ENCODE measurements at regions not wholly inside any gene's neighbourhood (a gene's known extent, or its start where the extent isn't known, plus 50 kb on each side); places are given as distances from the start of the nearest gene placed in this dataset.
"Not testable (repeated sequence)": the region's sequence is repeated elsewhere in the genome, so short reads cannot be mapped to it uniquely, and the experiment has no call there.

DNA sequence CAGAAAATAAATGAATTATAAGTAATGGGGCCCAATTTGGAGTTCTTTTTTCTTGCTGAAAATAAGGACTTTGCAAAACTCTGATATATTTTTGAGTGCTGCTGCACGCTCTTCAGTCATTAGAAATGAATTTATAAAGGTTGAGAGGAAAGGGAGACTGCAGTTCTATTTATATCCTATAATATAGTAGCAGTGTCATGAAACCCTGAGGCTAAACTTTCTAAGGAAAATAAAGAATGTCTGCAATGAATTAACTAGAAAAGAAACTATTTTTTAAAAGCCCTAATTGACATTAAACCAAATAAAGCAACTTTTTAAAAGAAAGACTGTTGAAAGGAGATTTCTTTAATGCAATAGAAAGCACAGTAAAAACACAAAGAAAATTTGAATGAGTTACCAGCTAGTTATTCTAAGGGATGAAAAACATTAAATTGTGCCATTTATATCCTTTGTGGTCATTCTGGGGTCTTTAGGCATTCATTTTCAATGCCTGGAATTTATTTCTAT lies 1072.8 kb upstream of the TMEFF2 start:
- DNase-seq, result peak; percentile 30

GRCh38 chr2:193253014-193253530 lies 1058.3 kb upstream of the TMEFF2 start:
- DNase-seq, result no peak

- DNase-seq, result no peak
Observed at GRCh38 chr2:193251909-193252308, 1057.2 kb upstream of the TMEFF2 start.

- no peak for DNase-seq
Observed at GRCh38 chr2:193250389-193250788, 1055.7 kb upstream of the TMEFF2 start.

DNA sequence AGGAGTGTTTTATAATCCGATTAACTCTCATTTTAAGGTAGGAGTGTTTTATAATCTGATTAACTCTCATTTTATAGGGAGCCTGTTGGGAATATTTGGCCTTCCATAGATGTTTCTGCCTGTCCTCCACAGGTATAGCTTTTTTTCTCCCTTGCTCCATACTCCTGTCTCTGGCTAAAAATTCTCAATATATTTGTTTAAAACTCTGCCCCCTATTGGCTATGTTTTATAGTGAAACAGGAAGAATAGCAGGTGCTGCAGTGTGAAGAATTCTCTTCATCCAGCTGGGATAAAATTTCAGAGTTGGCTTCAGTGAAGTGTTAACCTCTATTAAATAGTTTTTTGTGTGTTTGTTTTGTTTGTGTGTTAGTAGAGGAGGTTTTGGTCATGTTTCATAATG lies 1046.0 kb upstream of the TMEFF2 start:
- no peak for DNase-seq

GRCh38 chr2:193231634-193232033 lies 1036.9 kb upstream of the TMEFF2 start:
- no peak for DNase-seq

DNA sequence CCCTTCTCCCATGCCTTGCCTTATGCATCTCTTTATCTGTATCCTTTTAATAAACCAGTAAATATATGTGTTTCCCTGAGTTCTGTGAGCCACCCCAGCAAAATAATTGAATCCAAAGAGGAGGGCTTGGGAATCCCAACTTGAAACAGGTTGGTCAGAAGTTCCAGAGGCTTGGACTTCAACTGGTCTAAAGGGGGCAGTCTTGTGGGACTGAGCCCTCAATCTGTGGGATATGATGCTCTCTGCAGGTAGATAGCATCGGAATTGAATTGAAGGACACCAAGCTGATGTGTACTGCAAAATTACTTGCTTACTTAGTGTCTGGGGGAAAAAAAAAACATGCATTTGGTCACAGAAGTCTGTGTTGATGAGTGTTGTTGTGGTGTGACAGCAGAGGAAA lies 1033.5 kb upstream of the TMEFF2 start:
- no peak for DNase-seq

DNA sequence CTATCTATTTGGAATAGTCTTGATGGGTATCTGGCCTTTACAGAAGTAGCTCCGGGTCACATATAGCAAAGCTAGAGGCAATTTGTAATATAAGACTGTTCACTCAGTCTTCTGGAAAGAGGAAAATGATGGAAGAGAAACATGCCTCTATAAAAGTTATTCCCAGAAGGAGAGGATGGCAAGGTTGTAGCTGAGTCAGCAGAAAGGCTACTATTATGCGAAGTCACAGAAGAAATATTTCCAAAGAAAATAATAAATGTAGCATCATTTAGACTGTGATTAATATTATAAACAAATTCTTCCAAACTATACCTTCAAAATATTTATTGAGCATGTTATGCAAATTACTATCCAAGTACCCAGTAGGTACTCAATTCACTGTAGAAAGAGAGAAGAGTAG lies 1027.7 kb upstream of the TMEFF2 start:
- no peak for DNase-seq

DNA sequence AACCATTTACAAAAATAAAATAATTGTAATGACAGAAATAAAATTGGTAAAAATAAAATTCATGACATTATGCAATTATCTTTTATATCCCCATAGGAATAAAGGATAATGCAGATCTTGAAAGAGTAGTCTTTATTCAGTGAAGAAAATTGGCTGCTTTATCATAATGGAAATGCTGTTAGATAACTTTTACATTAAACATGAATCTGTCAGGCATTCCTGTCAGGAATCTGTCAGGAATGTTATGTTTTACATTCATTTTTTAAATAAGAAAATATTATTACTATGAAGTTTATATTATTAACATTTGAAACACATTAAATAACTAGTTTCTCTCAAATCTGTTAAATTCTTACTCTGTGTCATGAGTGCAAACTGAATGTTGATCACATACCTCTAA lies 1024.7 kb upstream of the TMEFF2 start:
- no peak for DNase-seq

GRCh38 chr2:193201583-193201982 lies 1006.9 kb upstream of the TMEFF2 start:
- no peak for DNase-seq

GRCh38 chr2:193199322-193199721 lies 1004.6 kb upstream of the TMEFF2 start:
- no peak for DNase-seq

- DNase-seq, result no peak
Observed at GRCh38 chr2:193187816-193188215, 993.1 kb upstream of the TMEFF2 start.

DNA sequence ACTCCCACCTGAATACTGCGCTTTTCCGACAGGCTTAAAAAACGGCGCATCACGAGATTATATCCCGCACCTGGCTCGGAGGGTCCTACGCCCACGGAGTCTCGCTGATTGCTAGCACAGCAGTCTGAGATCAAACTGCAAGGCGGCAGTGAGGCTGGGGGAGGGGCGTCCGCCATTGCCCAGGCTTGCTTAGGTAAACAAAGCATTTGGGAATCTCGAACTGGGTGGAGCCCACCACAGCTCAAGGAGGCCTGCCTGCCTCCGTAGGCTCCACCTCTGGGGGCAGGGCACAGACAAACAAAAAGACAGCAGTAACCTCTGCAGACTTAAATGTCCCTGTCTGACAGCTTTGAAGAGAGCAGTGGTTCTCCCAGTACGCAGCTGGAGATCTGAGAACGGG lies 976.2 kb upstream of the TMEFF2 start:
- DNase-seq, result not testable (repeated sequence)

DNA sequence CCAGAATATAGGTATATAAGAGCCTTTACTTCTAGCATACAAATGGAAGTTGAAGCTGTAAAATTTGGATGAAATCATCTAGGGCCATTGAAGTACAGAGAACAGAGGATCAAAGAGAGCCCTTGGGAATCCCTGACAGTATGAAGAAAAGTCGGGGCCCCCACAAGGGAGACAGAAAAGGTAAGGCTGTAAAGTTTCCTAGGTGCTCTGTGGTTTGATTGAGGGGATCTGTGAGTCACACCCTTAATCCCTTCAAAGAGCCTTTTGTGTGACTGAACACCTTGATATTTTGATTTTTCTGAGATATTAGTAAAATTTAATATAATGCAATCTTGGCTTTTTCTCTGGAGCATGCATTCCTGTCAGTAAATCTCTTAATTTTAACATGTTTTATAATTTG lies 961.7 kb upstream of the TMEFF2 start:
- DNase-seq, result no peak

DNA sequence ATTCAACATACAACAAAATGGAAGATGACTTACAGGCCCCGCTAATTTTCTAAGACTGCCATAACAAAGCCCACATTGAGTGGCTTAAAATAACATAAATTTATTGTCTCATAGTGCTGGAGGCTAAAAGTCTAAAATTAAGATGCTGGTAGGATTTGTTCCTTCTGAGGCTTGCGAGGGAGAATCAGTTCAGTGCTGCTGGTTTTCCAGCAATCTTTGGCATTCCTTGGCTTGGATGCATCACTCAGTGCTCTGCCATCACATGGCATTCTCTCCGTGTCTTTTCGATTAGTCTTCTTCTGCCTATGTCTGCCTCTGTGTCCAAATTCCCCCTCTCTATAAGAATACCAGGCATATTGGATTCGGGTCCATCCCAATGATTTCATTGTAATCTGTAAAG lies 959.3 kb upstream of the TMEFF2 start:
- no peak for DNase-seq

DNA sequence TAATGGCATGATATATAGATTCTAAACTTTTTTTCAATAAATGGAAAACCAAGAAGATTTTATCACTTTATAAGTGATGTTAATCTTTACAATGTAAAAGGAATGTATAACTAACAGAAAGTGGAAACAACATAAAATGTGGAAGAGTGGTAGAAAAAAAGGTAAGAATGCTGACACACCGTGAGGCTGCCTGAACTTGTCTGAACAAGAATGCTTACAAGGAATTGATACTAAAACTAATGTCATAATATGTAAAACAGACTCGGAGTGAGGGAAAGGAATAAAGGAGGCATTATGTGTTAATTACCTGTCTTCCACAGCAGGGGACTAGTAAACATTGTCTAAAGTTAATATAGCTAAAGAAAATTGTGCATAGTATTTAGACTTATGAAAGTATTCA lies 958.8 kb upstream of the TMEFF2 start:
- no peak for DNase-seq

DNA sequence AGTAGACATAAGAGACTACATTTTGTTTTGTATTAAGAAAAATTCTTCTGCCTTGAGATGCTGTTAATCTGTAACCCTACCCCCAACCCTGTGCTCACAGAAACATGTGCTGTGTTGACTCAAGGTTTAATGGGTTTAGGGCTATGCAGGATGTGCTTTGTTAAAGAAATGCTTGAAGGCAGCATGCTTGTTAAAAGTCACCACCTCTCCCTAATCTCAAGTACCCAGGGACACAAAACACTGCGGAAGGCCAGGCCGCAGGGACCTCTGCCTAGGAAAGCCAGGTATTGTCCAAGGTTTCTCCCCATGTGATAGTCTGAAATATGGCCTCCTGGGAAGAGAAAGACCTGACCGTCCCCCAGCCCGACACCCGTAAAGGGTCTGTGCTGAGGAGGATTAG lies 947.7 kb upstream of the TMEFF2 start:
- DNase-seq, result not testable (repeated sequence)

GRCh38 chr2:193141998-193142397 lies 947.3 kb upstream of the TMEFF2 start:
- DNase-seq, result no peak

- DNase-seq, result not testable (repeated sequence)
Observed at GRCh38 chr2:193140895-193141294, 946.2 kb upstream of the TMEFF2 start.

DNA sequence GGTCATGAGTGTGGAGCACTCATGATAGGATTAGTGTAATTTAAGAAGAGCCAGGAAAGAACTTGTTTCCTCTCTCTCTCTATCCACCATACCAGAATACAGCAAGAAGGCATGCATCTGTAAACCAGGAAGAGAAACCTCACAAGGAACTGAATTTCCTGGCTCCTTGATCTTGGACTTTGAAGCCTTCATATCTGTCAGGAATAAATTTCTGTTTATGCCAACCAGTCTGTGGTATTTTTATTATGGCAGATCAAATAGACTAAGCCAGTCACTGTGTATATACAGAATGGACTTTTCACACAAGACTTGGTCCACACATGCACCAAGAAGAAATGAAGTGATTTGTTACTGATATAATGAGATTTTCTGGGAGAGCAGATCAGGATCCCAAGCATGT lies 930.1 kb upstream of the TMEFF2 start:
- DNase-seq, result no peak

GRCh38 chr2:193114827-193115226 lies 920.1 kb upstream of the TMEFF2 start:
- no peak for DNase-seq

DNA sequence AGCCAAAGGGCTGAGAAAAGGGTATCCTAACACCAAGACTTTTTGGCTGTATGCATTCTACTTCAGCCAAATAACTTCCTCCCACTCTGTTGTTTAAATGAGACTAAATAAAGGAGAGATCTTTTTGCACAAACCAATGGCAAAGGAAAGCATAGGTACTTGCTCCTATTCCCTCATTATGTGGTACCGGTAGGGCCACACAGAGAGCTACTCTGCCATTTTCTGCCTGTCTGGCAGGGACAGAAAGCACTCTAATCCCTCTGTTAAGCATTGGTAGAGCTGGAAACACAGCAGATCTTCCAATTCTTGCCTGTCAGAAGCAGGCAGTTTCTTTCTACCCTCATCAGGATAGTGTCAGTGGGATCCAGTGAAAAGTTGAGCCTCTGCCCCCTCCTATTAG lies 918.3 kb upstream of the TMEFF2 start:
- DNase-seq, result no peak

DNA sequence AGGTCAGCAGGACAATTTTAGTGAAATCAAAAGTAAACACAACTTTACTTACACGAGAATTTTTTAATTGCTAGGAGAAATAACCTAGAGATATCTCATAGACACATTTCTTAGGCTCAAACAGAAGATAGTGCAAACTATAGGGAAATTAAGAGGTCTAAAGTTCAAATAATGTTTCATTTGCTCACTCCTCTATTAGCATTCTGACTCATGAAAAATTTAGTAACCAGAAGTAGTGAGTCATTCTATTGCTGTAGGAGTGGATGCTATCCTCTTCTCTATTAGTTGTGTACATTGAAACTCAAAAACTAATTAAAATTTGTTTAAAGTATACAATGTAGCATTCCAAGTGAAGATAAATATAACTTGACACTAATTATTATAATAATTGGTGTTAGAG lies 908.3 kb upstream of the TMEFF2 start:
- peak; percentile 39 for DNase-seq

DNA sequence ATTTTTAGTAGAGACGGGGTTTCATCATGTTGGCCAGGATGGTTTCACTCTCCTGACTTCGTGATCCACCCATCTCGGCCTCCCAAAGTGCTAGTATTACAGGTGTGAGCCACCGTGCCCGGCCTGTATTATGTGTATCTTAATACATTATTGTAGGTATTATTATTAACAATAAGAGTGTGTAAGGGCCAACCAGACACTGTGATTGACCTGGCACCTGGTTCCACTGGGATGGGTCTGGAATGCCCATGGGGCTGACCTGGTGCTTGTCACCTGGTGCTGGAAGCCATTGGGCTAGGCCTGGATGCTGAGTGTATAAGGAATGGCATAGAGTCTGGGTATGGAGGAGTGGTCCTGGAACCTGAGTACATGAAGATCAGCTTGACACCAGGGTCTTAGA lies 906.9 kb upstream of the TMEFF2 start:
- DNase-seq, result no peak

DNA sequence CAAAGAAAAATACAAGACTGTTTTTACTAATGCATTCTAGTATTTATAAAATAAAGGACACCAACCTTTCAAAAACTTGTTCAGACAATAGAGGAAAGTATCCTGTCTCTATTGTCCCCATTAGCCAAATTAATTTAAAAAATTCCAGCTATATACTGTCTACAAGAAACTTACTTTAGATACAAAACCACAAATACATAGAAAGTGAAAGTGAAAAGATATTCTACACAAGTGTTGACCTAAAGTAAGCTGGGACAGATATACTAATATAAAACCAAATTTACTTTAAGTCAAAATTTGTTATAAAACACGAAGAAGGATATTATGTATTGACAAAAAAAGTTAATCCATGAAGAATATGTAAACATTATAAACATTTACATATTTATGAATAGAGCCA lies 893.3 kb upstream of the TMEFF2 start:
- no peak for DNase-seq

All from fibroblast of skin of back (primary cell).